ENCODE measurements at regions not wholly inside any gene's neighbourhood (a gene's known extent, or its start where the extent isn't known, plus 50 kb on each side); places are given as distances from the start of the nearest gene placed in this dataset.

DNA sequence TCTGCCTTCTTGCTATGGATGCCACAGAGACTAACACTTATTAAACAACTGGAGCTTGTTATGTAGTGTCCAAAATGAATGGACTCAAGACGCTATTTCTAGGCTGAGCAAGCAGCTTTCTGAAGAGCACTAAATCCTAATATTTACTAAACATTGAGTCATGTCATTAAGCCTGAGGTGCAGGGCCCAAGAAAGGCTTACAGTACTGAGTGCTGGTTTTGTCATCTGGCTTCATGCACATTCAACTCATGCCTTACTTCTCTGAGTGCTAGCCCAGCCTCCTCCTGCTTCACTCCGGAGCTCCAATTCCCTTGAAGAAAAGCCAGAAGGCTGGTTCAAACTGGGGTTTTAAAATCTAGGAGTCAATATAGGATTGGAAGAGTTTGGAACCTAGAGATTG, 363.3 kb upstream of the CDH5 start:
- no peak for TF ChIP-seq EZH2 (IDR thresholded peaks at IDR 0.05; ENCODE audit: insufficient read depth, low read length)
- TF ChIP-seq, protein P1, sequence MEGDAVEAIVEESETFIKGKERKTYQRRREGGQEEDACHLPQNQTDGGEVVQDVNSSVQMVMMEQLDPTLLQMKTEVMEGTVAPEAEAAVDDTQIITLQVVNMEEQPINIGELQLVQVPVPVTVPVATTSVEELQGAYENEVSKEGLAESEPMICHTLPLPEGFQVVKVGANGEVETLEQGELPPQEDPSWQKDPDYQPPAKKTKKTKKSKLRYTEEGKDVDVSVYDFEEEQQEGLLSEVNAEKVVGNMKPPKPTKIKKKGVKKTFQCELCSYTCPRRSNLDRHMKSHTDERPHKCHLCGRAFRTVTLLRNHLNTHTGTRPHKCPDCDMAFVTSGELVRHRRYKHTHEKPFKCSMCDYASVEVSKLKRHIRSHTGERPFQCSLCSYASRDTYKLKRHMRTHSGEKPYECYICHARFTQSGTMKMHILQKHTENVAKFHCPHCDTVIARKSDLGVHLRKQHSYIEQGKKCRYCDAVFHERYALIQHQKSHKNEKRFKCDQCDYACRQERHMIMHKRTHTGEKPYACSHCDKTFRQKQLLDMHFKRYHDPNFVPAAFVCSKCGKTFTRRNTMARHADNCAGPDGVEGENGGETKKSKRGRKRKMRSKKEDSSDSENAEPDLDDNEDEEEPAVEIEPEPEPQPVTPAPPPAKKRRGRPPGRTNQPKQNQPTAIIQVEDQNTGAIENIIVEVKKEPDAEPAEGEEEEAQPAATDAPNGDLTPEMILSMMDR (IDR thresholded peaks at IDR 0.05; ENCODE audit: insufficient read depth, low read depth, low read length): no peak
- H3K4me2 ChIP-seq (ENCODE audit: low read length): no peak overlapping the region
- no peaks in the 10 kb centered on the region for H3K27me3 ChIP-seq (ENCODE audit: insufficient read depth, low read length)
- H2AFZ ChIP-seq (ENCODE audit: low read depth, low read length): no peak overlapping the region
- H3K4me1 Mint-ChIP-seq (ENCODE audit: low read depth, unreplicated experiment): peaks cover 8% of the 10 kb centered on the region
- no peaks in the 10 kb centered on the region for H3K9me3 ChIP-seq (ENCODE audit: insufficient read depth, low read depth, low read length)
- H3K27ac Mint-ChIP-seq (ENCODE audit: unreplicated experiment): no peak overlapping the region
- no peaks in the 10 kb centered on the region for H3K79me2 ChIP-seq (ENCODE audit: insufficient read depth, low read length)
- H3K27me3 Mint-ChIP-seq (ENCODE audit: low read depth, unreplicated experiment): peaks cover 31% of the 10 kb centered on the region
- H4K20me1 ChIP-seq (ENCODE audit: insufficient read depth, low read length): no peaks in the 10 kb centered on the region
- no peak overlapping the region for H3K27ac ChIP-seq (ENCODE audit: low read depth, low read length)
- H3K4me1 ChIP-seq (ENCODE audit: insufficient read depth, low read length): peaks cover 13% of the 10 kb centered on the region
- H3K4me3 ChIP-seq (ENCODE audit: insufficient read depth, low read depth, low read length): no peak overlapping the region
- H3K9ac ChIP-seq (ENCODE audit: low read length): no peak overlapping the region
- H3K36me3 Mint-ChIP-seq (ENCODE audit: low read depth, unreplicated experiment): peaks cover 2% of the 10 kb centered on the region
- no peak overlapping the region for H3K4me3 Mint-ChIP-seq (ENCODE audit: unreplicated experiment)
- no peak for FAIRE-seq
- DNase-seq (ENCODE audit: low read depth): no peak
- peaks cover 4% of the 10 kb centered on the region for H3K9me3 Mint-ChIP-seq (ENCODE audit: unreplicated experiment)
- no peaks in the 10 kb centered on the region for H3K36me3 ChIP-seq (ENCODE audit: insufficient read depth, low read length)

DNA sequence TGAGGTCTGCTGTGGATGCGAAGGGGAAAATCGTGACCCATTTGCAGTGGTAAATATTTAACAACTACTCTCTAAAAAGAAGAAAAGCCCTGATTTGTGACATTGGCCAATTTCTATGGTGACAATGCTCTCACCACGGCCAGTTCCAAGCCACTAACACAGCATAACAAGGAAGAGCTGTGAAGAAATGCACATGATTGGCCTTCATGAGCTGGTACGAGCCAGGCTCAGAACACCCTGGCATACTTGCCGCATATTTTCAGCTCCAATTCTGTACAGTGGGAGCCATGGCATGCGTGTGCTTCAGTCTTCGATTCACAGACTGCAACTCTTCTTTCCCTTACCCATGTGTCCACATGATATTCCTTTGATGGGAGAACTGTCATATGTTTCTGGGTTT, 363.9 kb upstream of the CDH5 start:
- peaks cover 5% of the 10 kb centered on the region for H3K9me3 Mint-ChIP-seq (ENCODE audit: unreplicated experiment)

DNA sequence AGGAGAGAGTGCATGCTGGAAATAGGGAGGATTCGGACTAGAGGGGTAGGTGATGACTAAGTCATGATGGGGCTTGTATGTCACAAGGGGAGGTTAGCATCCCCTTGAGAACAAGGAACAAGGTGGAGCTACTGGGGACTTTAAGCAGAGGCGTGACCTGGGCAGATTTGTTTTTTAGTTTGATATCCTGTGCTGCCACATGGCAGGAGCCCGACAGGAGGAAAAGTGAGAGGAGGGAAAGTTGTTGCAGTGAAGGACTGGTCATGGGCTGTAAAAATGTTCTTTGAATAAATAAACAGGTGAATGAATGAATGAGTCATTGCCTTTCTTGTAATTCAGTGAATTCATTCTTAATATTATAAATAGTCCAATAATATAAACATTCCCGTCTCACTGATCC, 365.1 kb upstream of the CDH5 start:
- no peak overlapping the region for H3K4me3 Mint-ChIP-seq (ENCODE audit: unreplicated experiment)
- peaks cover 2% of the 10 kb centered on the region for H3K36me3 Mint-ChIP-seq (ENCODE audit: low read depth, unreplicated experiment)
- DNase-seq (ENCODE audit: low read depth) (no peak), FAIRE-seq (no peak)
- H3K4me1 Mint-ChIP-seq (ENCODE audit: low read depth, unreplicated experiment): peaks cover under 1% of the 10 kb centered on the region
- H3K9me3 Mint-ChIP-seq (ENCODE audit: unreplicated experiment): peaks cover 3% of the 10 kb centered on the region
- Histone ChIP-seq H3K9ac (ENCODE audit: low read length) (no peak overlapping the region), H3K36me3 (ENCODE audit: insufficient read depth, low read length) (no peaks in the 10 kb centered on the region), H3K27ac (ENCODE audit: low read depth, low read length) (no peak overlapping the region), H3K9me3 (ENCODE audit: insufficient read depth, low read depth, low read length) (no peaks in the 10 kb centered on the region), H3K27me3 (ENCODE audit: insufficient read depth, low read length) (peaks cover 3% of the 10 kb centered on the region), H2AFZ (ENCODE audit: low read depth, low read length) (no peak overlapping the region), H4K20me1 (ENCODE audit: insufficient read depth, low read length) (no peaks in the 10 kb centered on the region), H3K4me2 (ENCODE audit: low read length) (no peak overlapping the region), H3K4me3 (ENCODE audit: insufficient read depth, low read depth, low read length) (no peak overlapping the region), H3K79me2 (ENCODE audit: insufficient read depth, low read length) (no peaks in the 10 kb centered on the region), H3K4me1 (ENCODE audit: insufficient read depth, low read length) (no peaks in the 10 kb centered on the region)
- TF ChIP-seq, protein P1 (IDR thresholded peaks at IDR 0.05; ENCODE audit: insufficient read depth, low read depth, low read length): no peak
- TF ChIP-seq EZH2 (IDR thresholded peaks at IDR 0.05; ENCODE audit: insufficient read depth, low read length): no peak
- H3K27me3 Mint-ChIP-seq (ENCODE audit: low read depth, unreplicated experiment): peaks cover 38% of the 10 kb centered on the region
- H3K27ac Mint-ChIP-seq (ENCODE audit: unreplicated experiment): no peak overlapping the region

More for the DNA sequence above, 363.9 kb upstream of the CDH5 start:
- Histone ChIP-seq H3K36me3 (ENCODE audit: insufficient read depth, low read length) (no peaks in the 10 kb centered on the region), H3K27ac (ENCODE audit: low read depth, low read length) (no peak overlapping the region), H4K20me1 (ENCODE audit: insufficient read depth, low read length) (no peaks in the 10 kb centered on the region), H2AFZ (ENCODE audit: low read depth, low read length) (no peak overlapping the region), H3K79me2 (ENCODE audit: insufficient read depth, low read length) (no peaks in the 10 kb centered on the region), H3K4me1 (ENCODE audit: insufficient read depth, low read length) (peaks cover 8% of the 10 kb centered on the region), H3K4me2 (ENCODE audit: low read length) (no peak overlapping the region), H3K9me3 (ENCODE audit: insufficient read depth, low read depth, low read length) (no peaks in the 10 kb centered on the region), H3K4me3 (ENCODE audit: insufficient read depth, low read depth, low read length) (no peak overlapping the region), H3K9ac (ENCODE audit: low read length) (no peak overlapping the region), H3K27me3 (ENCODE audit: insufficient read depth, low read length) (peaks cover 1% of the 10 kb centered on the region)
- H3K4me3 Mint-ChIP-seq (ENCODE audit: unreplicated experiment): no peak overlapping the region
- peaks cover 5% of the 10 kb centered on the region for H3K4me1 Mint-ChIP-seq (ENCODE audit: low read depth, unreplicated experiment)
- FAIRE-seq (no peak), DNase-seq (ENCODE audit: low read depth) (no peak)
- no peak for TF ChIP-seq EZH2 (IDR thresholded peaks at IDR 0.05; ENCODE audit: insufficient read depth, low read length)
- TF ChIP-seq, protein P1 (IDR thresholded peaks at IDR 0.05; ENCODE audit: insufficient read depth, low read depth, low read length): no peak
- peaks cover 2% of the 10 kb centered on the region for H3K36me3 Mint-ChIP-seq (ENCODE audit: low read depth, unreplicated experiment)
- H3K27ac Mint-ChIP-seq (ENCODE audit: unreplicated experiment): no peak overlapping the region
- peaks cover 37% of the 10 kb centered on the region for H3K27me3 Mint-ChIP-seq (ENCODE audit: low read depth, unreplicated experiment)
